ENCODE measurements at regions not wholly inside any gene's neighbourhood (a gene's known extent, or its start where the extent isn't known, plus 50 kb on each side); places are given as distances from the start of the nearest gene placed in this dataset.
"Not testable (repeated sequence)": the region's sequence is repeated elsewhere in the genome, so short reads cannot be mapped to it uniquely, and the experiment has no call there.

DNA sequence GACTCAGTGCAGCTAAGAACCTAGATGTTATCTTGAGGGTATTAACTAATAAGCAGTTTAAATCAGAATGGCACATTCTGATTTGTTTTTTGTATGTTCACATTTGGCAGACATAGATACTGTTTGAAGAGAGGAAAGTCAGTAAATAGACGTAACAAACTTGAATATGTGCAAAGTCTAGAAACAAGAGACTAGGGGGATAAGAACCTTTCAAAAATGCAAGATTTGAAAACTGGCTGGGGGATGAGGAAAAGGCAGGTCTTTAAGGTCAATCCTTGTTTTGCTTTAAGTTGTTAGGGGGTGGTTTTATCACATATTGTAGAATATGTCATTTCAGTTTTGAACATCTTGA, 136.5 kb downstream of the ZNF92 start:
- not testable (repeated sequence) for DNase-seq (ENCODE audit: low read depth)

DNA sequence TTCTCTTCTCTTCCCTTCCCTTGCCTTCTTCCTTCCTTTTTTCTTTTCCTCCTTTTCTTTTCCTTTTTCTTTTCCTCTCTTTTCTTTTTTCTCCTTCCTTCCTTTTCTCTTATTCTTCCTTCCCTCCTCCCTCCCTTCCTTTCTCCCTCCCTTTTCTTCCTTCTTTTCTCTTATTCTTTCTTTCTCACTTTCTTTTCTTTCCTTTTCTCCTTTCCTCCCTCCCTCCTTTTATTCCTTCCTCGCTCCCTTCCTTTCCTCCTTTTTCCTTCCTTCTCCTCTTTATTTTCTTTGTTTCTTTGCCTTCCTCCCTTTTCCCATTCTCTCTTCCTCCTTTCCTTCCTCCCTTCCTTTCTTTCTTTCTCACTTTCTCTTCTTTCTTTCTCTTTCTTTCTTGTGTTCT, 146.1 kb downstream of the ZNF92 start:
- not testable (repeated sequence) for DNase-seq (ENCODE audit: low read depth)

GRCh38 chr7:65545465-65546161, 172.0 kb downstream of the ZNF92 start:
- not testable (repeated sequence) for DNase-seq (ENCODE audit: low read depth)

GRCh38 chr7:65549589-65550443, 176.2 kb downstream of the ZNF92 start:
- DNase-seq (ENCODE audit: low read depth), result not testable (repeated sequence)

DNA sequence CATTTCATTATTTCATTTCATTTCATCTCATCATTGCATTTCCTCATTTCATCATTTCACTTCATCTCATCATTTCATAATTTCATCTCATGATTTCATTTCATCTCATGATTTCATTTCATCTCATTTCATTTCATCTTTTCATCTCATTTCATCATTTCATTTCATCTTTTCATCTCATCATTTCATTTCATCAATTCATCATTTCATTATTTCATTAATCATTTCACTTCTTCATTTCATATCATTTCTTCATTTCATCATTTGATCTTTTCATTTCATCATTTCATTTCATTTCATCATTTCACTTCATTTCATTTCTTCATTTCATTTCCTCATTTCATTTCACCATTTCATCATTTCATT, 176.8 kb downstream of the ZNF92 start:
- DNase-seq (ENCODE audit: low read depth), result not testable (repeated sequence)

DNA sequence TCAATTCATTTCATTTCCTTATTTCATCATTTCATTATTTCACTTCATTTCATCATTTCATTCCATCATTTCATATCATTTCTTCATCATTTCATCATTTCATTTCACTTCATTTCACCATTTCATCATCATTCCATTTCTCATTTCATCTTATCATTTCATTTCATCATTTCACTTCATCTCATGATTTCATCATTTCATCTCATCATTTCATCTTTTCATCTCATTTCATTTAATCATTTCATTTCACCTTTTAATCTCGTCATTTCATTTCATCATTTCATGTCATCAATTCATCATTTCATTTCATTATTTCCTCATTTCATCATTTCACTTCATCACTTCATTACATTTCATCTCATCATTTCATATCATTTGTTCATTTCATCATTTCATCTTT, 177.4 kb downstream of the ZNF92 start:
- DNase-seq (ENCODE audit: low read depth), result not testable (repeated sequence)

GRCh38 chr7:65554553-65555476, 181.2 kb downstream of the ZNF92 start:
- not testable (repeated sequence) for DNase-seq (ENCODE audit: low read depth)

DNA sequence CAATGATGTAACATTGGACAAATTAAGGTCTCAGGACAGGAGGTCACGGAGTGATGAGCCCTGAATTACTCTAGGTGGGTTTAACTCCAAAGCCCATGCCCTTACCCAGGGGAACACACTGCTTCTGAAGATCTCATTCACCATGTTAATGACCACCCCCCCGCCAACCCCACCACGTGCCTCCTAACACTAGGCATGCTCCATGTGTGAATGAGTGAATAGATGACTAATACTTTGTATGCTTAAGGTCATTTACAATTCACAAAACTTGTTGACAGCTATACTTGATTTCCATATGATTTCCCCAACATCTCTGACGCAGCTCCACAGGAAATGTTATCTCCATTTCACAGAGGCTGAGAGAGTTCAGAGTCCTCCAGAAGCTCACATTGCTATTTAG, 184.9 kb downstream of the ZNF92 start:
- DNase-seq (ENCODE audit: low read depth), result not testable (repeated sequence)

DNA sequence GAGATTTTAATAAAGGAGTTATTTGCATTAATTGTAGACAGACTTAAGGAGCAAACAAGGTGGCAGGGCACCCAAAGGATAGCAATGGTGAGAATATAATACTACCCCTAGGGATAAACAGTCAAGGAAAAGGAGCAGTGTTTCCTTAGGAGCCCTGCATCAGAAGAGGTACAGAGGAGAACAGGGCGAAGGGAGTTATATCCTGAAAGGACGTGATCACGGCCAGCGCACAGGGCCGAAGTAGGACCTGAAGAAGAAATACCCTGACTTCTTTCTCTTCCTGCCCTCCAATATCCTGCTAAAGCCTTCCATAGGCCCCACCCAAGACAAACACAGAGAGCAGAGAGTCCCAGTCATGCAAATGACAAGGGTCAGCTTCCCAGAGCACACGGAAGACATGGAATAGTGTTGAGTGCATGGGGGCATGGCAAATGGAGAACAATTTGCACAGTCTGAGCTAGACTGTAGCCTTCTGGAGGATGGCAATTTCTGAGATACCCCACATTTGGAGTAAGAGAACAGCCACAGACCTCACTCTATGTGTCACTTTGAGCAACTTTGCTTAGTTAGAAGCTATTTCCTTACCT, 188.2 kb downstream of the ZNF92 start:
- not testable (repeated sequence) for DNase-seq (ENCODE audit: low read depth)

DNA sequence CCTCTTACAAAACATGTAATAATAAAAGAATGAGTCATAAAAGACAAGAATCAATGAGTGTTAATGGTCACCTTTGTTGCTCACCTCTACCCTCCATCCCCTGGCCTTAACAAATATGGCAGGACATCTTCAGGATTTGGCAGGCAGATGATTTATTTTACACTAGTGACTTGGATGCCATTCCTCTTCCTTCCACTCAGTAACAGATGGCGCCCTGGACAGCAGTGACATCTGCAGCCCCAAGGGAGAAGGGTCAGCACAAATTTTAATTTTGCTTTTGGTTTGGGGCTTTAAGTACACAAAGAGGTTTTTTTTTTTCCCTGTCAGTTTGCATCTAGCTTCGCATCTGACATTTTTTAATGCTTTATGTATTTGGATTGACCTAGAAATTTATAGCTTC, 188.9 kb downstream of the ZNF92 start:
- not testable (repeated sequence) for DNase-seq (ENCODE audit: low read depth)

- not testable (repeated sequence) for DNase-seq (ENCODE audit: low read depth)
Measured at GRCh38 chr7:65563333-65563732, 189.7 kb downstream of the ZNF92 start.

GRCh38 chr7:65568226-65568625, 194.6 kb downstream of the ZNF92 start:
- not testable (repeated sequence) for DNase-seq (ENCODE audit: low read depth)

DNA sequence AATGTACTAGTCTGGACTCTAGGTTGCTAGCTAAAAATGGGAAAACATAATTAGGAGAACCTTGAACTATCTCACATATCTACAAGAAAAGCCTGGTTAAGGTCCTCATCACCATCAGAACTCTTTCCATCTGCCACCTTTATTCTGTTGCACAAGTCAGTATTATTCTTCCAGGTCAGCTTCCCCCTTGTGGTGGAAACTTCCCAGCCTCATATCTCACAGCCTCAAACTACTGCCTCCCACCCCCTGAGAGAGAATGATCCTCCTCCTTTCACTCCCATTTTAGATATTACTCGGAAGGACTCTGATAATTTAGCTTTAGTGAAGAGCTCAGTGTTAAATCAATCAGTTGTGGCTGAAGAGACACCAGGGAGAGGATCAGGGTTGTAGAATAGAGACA, 197.3 kb downstream of the ZNF92 start:
- not testable (repeated sequence) for DNase-seq (ENCODE audit: low read depth)

DNA sequence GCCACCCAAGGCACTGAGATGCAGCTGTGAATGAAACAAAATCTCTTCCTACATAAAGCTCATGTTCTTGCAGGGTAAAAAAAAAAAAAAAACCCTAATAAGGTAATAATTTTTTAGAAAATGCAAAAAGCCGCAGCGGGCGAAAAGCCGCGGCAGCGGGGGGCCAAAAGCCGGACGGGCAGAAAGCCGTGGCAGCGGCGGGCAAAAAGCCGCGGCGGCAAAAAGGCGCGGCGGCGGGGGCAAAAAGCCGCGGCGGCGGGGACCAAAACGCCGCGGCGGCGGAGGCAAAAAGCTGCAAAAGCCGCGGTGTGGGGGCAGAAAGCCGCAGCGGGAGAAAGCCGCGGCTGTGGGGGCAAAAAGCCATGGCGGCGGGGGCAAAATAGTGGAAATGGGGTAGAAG, 198.9 kb downstream of the ZNF92 start:
- DNase-seq (ENCODE audit: low read depth), result not testable (repeated sequence)

- not testable (repeated sequence) for DNase-seq (ENCODE audit: low read depth)
Measured at GRCh38 chr7:65576370-65576769, 202.7 kb downstream of the ZNF92 start.

- DNase-seq (ENCODE audit: low read depth), result not testable (repeated sequence)
Measured at GRCh38 chr7:65582518-65583119, 209.0 kb downstream of the ZNF92 start.

- DNase-seq (ENCODE audit: low read depth), result not testable (repeated sequence)
Measured at GRCh38 chr7:65602495-65602894, 228.8 kb downstream of the ZNF92 start.

- DNase-seq (ENCODE audit: low read depth), result no peak
Measured at GRCh38 chr7:65609131-65609530, 235.5 kb downstream of the ZNF92 start.

GRCh38 chr7:65613644-65614289, 240.1 kb downstream of the ZNF92 start:
- DNase-seq (ENCODE audit: low read depth), result not testable (repeated sequence)

DNA sequence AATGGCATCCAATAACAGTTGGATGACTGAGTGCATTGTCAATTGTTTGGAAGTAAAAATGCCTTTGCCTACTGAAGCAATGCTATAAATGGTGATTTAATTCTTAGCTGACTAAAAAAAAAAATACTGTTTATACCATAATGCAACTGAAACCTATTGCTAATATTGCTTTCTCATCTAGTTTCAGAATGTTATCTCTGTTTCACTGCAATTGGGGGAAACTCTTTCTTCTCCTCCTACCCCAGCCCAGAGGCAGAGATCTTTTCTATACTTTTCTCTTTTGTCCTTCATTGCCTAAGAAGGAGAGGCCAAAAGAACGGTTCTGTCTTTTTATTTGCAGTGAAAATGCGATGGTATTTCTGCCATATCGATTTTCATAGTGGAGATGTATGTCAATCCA, 242.5 kb downstream of the ZNF92 start:
- not testable (repeated sequence) for DNase-seq (ENCODE audit: low read depth)

- DNase-seq (ENCODE audit: low read depth), result not testable (repeated sequence)
Measured at GRCh38 chr7:65620216-65620615, 246.6 kb downstream of the ZNF92 start.

Measured in stromal cell of bone marrow (primary cell).